Endothelial cell of umbilical vein (primary cell): ENCODE measurements at regions not wholly inside any gene's neighbourhood (a gene's known extent, or its start where the extent isn't known, plus 50 kb on each side); places are given as distances from the start of the nearest gene placed in this dataset.

Experiments used
- BruUV-seq: library from RNA; stranded (reverse); fragments of 400-500 nt; replicated peaks from 2 replicates; lab custom pipeline; 2021; lab: Mats Ljungman, UMichigan
- CTCF ChIA-PET: fragments of 300-600, 350-600 bp; sonication (Branson Sonifier 250); formaldehyde crosslinking; loops from one replicate; lab custom pipeline; 2021; ENCODE audit warnings: antibody characterized with exemption, inconsistent platforms; lab: Charles Lee
- POLR2A ChIA-PET: fragments of 300-600, 350-600 bp; sonication (Branson Sonifier 250); formaldehyde crosslinking; loops from one replicate; lab custom pipeline; 2021; ENCODE audit warnings: antibody characterized with exemption, inconsistent platforms; lab: Charles Lee
- DNase-seq: peaks from one replicate; pipeline ENCODE4 v3.0.0-alpha.2; 2011; ENCODE audit warnings: low read depth, low spot score
- FAIRE-seq: peaks from 2 replicates; lab custom pipeline; 2011; peaks lifted over from hg19 to GRCh38; lab: Jason Lieb, UNC
- H2AFZ ChIP-seq: 2 replicates; pipeline ENCODE4 v1.6.0; 2012; ENCODE audit warnings: low read depth, low read length, control low read depth, inconsistent platforms
- H3K27ac ChIP-seq: 2 replicates; pipeline ENCODE4 v1.5.1; 2011; ENCODE audit warnings: low read depth, mild to moderate bottlenecking, control low read depth, low read length, moderate library complexity; ENCODE audit not compliant: insufficient read depth
- H3K27me3 ChIP-seq, 2 experiments: 2 replicates each; pipeline versions ENCODE4 v1.6.0 to v1.6.1; 2011; ENCODE audit warnings: low read length in 2 of 2, mixed read lengths in 1 of 2; ENCODE audit not compliant: control insufficient read depth in 2 of 2, insufficient read depth in 2 of 2
- H3K36me3 ChIP-seq, 2 experiments: 2 replicates in 1 of 2; 3 replicates in 1 of 2; pipeline ENCODE4 v1.5.1; 2011; ENCODE audit warnings: low read length in 2 of 2, mild to moderate bottlenecking in 1 of 2, moderate library complexity in 1 of 2; ENCODE audit not compliant: control insufficient read depth in 2 of 2, insufficient read depth in 2 of 2; ENCODE audit errors: extremely low read depth in 1 of 2
- H3K4me1 ChIP-seq: 3 replicates; pipeline ENCODE4 v1.5.1; 2011; ENCODE audit warnings: mild to moderate bottlenecking, low read length; ENCODE audit not compliant: control insufficient read depth, insufficient read depth; ENCODE audit errors: extremely low read depth
- H3K4me2 ChIP-seq: 2 replicates; pipeline ENCODE4 v1.6.1; 2011; ENCODE audit warnings: low read length, control low read depth, mixed read lengths; ENCODE audit not compliant: insufficient read depth
- H3K4me3 ChIP-seq, 3 experiments: fragments of 200-600 bp in 1 of 3; sonication (generic), shearing (Covaris generic) in 1 of 3; replicated peaks in 1 of 3; 2 replicates each; pipeline ENCODE4 v1.5.1; 2011 to 2016; ENCODE audit warnings: control low read depth in 3 of 3, low read length in 3 of 3, mild to moderate bottlenecking in 2 of 3, inconsistent platforms in 1 of 3, low read depth in 1 of 3, moderate library complexity in 1 of 3; ENCODE audit not compliant: insufficient read depth in 1 of 3
- H3K79me2 ChIP-seq: 2 replicates; pipeline ENCODE4 v1.6.0; 2012; ENCODE audit warnings: low read length, inconsistent platforms; ENCODE audit not compliant: control insufficient read depth, insufficient read depth
- H3K9ac ChIP-seq: replicated peaks from 2 replicates; pipeline ENCODE3; 2011; ENCODE audit warnings: low read length, control low read depth; ENCODE audit not compliant: insufficient read depth; ENCODE audit errors: extremely low read depth
- H3K9me1 ChIP-seq: replicated peaks from 3 replicates; pipeline ENCODE4 v1.6.0; 2011; ENCODE audit warnings: mild to moderate bottlenecking, low read length; ENCODE audit not compliant: control insufficient read depth, insufficient read depth; ENCODE audit errors: extremely low read depth
- H3K9me3 ChIP-seq: replicated peaks from 2 replicates; pipeline ENCODE4 v1.5.1; 2012; ENCODE audit warnings: low read length, inconsistent platforms; ENCODE audit not compliant: control insufficient read depth, insufficient read depth
- H4K20me1 ChIP-seq: replicated peaks from 2 replicates; pipeline ENCODE3; 2011; ENCODE audit warnings: mild to moderate bottlenecking, low read length; ENCODE audit not compliant: control insufficient read depth, insufficient read depth; ENCODE audit errors: extremely low read depth
- CTCF ChIP-seq, 2 donors: IDR thresholded peaks; 1 replicate in 1 of 2; 2 replicates in 1 of 2; pipeline ENCODE4 v1.5.1; 2011; ENCODE audit warnings: low read length in 2 of 2, mild to moderate bottlenecking in 2 of 2, moderate library complexity in 2 of 2, control low read depth in 1 of 2, inconsistent platforms in 1 of 2, low read depth in 1 of 2; ENCODE audit not compliant: insufficient read depth in 1 of 2; ENCODE audit errors: extremely low read depth in 1 of 2
- EZH2 ChIP-seq: IDR thresholded peaks from 2 replicates; pipeline ENCODE4 v1.6.1; 2012; ENCODE audit warnings: borderline replicate concordance, low read depth, mild to moderate bottlenecking, moderate library complexity, low read length, inconsistent platforms; ENCODE audit not compliant: severe bottlenecking
- FOS ChIP-seq: IDR thresholded peaks from 2 replicates; pipeline ENCODE4 v1.6.1; 2011; ENCODE audit warnings: mild to moderate bottlenecking, low read length, moderate library complexity, borderline replicate concordance; ENCODE audit not compliant: insufficient read depth
- GATA2 ChIP-seq: IDR thresholded peaks from 2 replicates; pipeline ENCODE4 v1.7.0; 2011; ENCODE audit warnings: low read depth, mild to moderate bottlenecking, moderate library complexity, mixed read lengths, low read length; ENCODE audit not compliant: insufficient read length, insufficient read depth
- JUN ChIP-seq: IDR thresholded peaks from 2 replicates; pipeline ENCODE4 v1.6.1; 2011; ENCODE audit warnings: borderline replicate concordance, low read depth; ENCODE audit not compliant: insufficient read length, insufficient read depth
- MAX ChIP-seq: IDR thresholded peaks from 2 replicates; pipeline ENCODE4 v1.6.1; 2011; ENCODE audit not compliant: insufficient read depth, insufficient read length
- MYC ChIP-seq: IDR thresholded peaks from one replicate; pipeline ENCODE4 v1.6.1; 2011; ENCODE audit warnings: mild to moderate bottlenecking, low read depth, low read length
- POLR2A ChIP-seq: IDR thresholded peaks from 2 replicates; pipeline ENCODE4 v1.6.1; 2012; ENCODE audit warnings: low read depth, mild to moderate bottlenecking, control low read depth, low read length
- POLR2AphosphoS5 ChIP-seq: IDR thresholded peaks from 2 replicates; pipeline ENCODE4 v1.6.1; 2012; ENCODE audit warnings: low read depth, mild to moderate bottlenecking, control low read depth, low read length, moderate library complexity; ENCODE audit not compliant: insufficient read depth
- dilution Hi-C: fragments of 300-500 bp; cut with MboI; formaldehyde crosslinking; loops from one replicate; pipeline ENCODE4 v1.15.0; 2019; ENCODE audit warnings: low sequenced_read_pairs; ENCODE audit not compliant: extremely low pct_ligation_motif_present
- intact Hi-C: fragments of 100-400 bp; cut with micrococcal nuclease; formaldehyde crosslinking; loops from one replicate; pipeline ENCODE4 v1.10.0; 2022

GRCh38 chr2:48248251-48248933 is 66.1 kb upstream of the FOXN2 start:
- peak overlapping the region; percentile 87 for H3K27ac ChIP-seq
- CTCF ChIA-PET = interaction anchor here (0.6 to 1.8 kb wide), 6 partner anchors 11 to 342 kb away, joined by 3 to 8 read pairs (median 4); partner anchors contain the start of gene FBXO11

GRCh38 chr2:48249025-48249424 is 65.5 kb upstream of the FOXN2 start:
- TF ChIP-seq POLR2A (no peak), CTCF (IDR thresholded peaks at IDR 0.05; ENCODE audit: extremely low read depth in 1 of 2, insufficient read depth in 1 of 2, low read depth in 1 of 2, low read length in 2 of 2) (no peak), POLR2AphosphoS5 (no peak), EZH2 (no peak), FOS (no peak), GATA2 (no peak), MYC (no peak), MAX (no peak), JUN (no peak)
- Histone ChIP-seq H3K27ac (peak overlapping the region; percentile 87), H3K36me3 (no peaks in the 10 kb centered on the region), H3K9me1 (no peaks in the 10 kb centered on the region), H2AFZ (peak overlapping the region; percentile 34), H3K27me3 (no peaks in the 10 kb centered on the region), H3K4me2 (peak overlapping the region; percentile 69), H4K20me1 (no peaks in the 10 kb centered on the region), H3K4me1 (peaks cover 20% of the 10 kb centered on the region), H3K9ac (peak overlapping the region; percentile 75), H3K4me3 (no peak overlapping the region), H3K79me2 (no peaks in the 10 kb centered on the region), H3K9me3 (no peaks in the 10 kb centered on the region)
- ChIA-PET POLR2A (no interaction called here), CTCF (interaction anchor here (0.9 to 1.8 kb wide), 4 partner anchors 11 to 342 kb away, joined by 3 to 8 read pairs (median 6); partner anchors contain the start of gene FBXO11)
- DNase-seq (no peak), FAIRE-seq (no peak)
- dilution Hi-C loops (no loop called here), intact Hi-C loops (loop anchor here (1.0 kb wide), 1 partner anchor 95 kb away; no protein-coding TSS in a partner anchor)
- TSS peak; percentile 100 for BruUV-seq

More at GRCh38 chr2:48248251-48248933, 66.1 kb upstream of the FOXN2 start:
- no peaks in the 10 kb centered on the region for H3K36me3 ChIP-seq
- intact Hi-C loops (no loop called here), dilution Hi-C loops (no loop called here)
- peak; percentile 88 for DNase-seq
- peaks cover 20% of the 10 kb centered on the region for H3K4me1 ChIP-seq
- peak; percentile 87 for FAIRE-seq
- peak; percentile 88 for TF ChIP-seq FOS
- TF ChIP-seq JUN = peak; percentile 92
- no peak for TF ChIP-seq MAX
- TF ChIP-seq POLR2A = no peak
- peak; percentile 42 for TF ChIP-seq POLR2AphosphoS5
- peak overlapping the region; percentile 75 for H3K9ac ChIP-seq
- no peaks in the 10 kb centered on the region for H3K9me3 ChIP-seq
- no peaks in the 10 kb centered on the region for H3K9me1 ChIP-seq
- no peaks in the 10 kb centered on the region for H3K27me3 ChIP-seq
- no TSS peak for BruUV-seq
- no peaks in the 10 kb centered on the region for H4K20me1 ChIP-seq
- POLR2A ChIA-PET = no interaction called here
- H3K4me3 ChIP-seq = no peak overlapping the region
- peak overlapping the region; percentile 34 for H2AFZ ChIP-seq
- H3K79me2 ChIP-seq = no peaks in the 10 kb centered on the region
- H3K4me2 ChIP-seq = peak overlapping the region; percentile 69
